GM12892 (cell line): ENCODE measurements at regions not wholly inside any gene's neighbourhood (a gene's known extent, or its start where the extent isn't known, plus 50 kb on each side); places are given as distances from the start of the nearest gene placed in this dataset.
A peak's percentile ranks its signal among the peaks of the same experiment; 100 is the strongest.

Experiments
- DNase-seq: peaks from one replicate; pipeline ENCODE4 v3.0.0; 2011; ENCODE audit not compliant: insufficient read length
- FAIRE-seq: peaks from 2 replicates; lab custom pipeline; 2011; peaks lifted over from hg19 to GRCh38; lab: Jason Lieb, UNC
- POLR2A ChIP-seq: IDR thresholded peaks from 2 replicates; pipeline ENCODE4 v1.6.1; 2011; ENCODE audit warnings: low read depth, low read length, control low read depth
- POLR2AphosphoS5 ChIP-seq: IDR thresholded peaks from 2 replicates; pipeline ENCODE4 v1.6.1; 2011; ENCODE audit warnings: low read depth, low read length, control low read depth
- TAF1 ChIP-seq: IDR thresholded peaks from 2 replicates; pipeline ENCODE4 v1.6.1; 2011; ENCODE audit warnings: low read depth, mild to moderate bottlenecking, control low read depth, low read length, borderline replicate concordance

DNA sequence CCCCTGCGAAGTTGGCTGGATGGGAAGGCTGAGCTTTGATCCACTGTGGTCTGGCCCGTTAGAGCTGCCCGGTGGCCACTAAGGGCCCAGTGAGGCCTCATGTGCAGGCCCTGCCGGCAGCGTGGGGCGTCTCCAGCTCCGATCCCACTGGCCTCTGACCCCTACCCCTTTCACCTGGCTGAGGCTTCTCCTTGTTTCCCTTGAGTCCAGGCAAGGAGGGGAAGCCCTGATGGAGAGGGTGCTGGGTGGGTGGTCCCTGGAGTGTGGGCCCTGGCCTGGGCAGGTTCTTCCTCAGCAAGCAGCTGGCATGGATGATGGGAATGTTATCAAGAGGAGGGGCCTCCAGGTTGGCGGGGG lies 356.8 kb downstream of the SEC14L1 start:
- peak; percentile 52; the same call in 1 of the 2 replicates for TF ChIP-seq POLR2A
- TF ChIP-seq POLR2AphosphoS5, result no peak
- no peak for FAIRE-seq
- no peak for DNase-seq

DNA sequence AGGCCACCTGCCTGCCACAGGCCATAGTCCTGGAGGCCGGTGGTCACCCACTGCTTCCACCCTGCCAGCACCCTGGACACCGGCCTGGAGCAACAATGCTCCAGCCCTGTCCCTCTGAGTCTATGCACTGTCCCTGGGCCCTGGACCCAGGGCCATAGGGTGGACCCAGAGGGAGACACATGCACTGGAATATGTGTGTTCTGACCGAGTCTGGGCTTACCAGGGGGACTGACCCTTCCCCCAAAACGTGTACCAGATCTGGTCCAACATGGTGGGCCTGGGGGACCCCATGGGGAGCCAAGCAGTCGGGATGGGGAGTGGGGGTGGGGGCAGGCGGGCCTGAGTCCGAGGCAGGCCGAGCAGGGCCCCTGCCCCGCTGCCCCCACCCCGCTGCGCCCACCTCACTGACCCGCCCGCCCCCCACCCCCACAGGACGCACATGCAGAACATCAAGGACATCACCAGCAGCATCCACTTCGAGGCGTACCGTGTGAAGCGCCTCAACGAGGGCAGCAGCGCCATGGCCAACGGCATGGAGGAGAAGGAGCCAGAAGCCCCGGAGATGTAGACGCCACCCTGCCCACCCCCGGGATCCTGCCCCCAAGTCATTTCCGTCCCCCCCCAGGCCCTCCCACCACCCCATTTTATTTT lies 357.4 kb downstream of the SEC14L1 start:
- no peak for DNase-seq
- no peak for FAIRE-seq
- no peak for TF ChIP-seq POLR2A

GRCh38 chr17:77498791-77499698 lies 358.3 kb downstream of the SEC14L1 start:
- DNase-seq (no peak), FAIRE-seq (no peak)
- no peak for TF ChIP-seq POLR2A
- TF ChIP-seq TAF1, result no peak

- DNase-seq, result no peak
- no peak for TF ChIP-seq POLR2AphosphoS5
- TF ChIP-seq POLR2A, result no peak
- no peak for FAIRE-seq
Measured at GRCh38 chr17:77499699-77500435, 359.1 kb downstream of the SEC14L1 start.

GRCh38 chr17:77501101-77501566 lies 360.4 kb downstream of the SEC14L1 start:
- no peak; the same call in 1 of the 2 replicates for TF ChIP-seq POLR2AphosphoS5
- no peak for TF ChIP-seq TAF1
- no peak for TF ChIP-seq POLR2A
- no peak for DNase-seq
- no peak for FAIRE-seq

GRCh38 chr17:77501751-77502625 lies 361.2 kb downstream of the SEC14L1 start:
- no peak for DNase-seq
- no peak for FAIRE-seq
- TF ChIP-seq POLR2A (no peak), TAF1 (no peak)

GRCh38 chr17:77502626-77503292 lies 362.0 kb downstream of the SEC14L1 start:
- no peak for FAIRE-seq
- TF ChIP-seq POLR2A (no peak; the same call in 1 of the 2 replicates), TAF1 (no peak), POLR2AphosphoS5 (no peak)
- no peak for DNase-seq

DNA sequence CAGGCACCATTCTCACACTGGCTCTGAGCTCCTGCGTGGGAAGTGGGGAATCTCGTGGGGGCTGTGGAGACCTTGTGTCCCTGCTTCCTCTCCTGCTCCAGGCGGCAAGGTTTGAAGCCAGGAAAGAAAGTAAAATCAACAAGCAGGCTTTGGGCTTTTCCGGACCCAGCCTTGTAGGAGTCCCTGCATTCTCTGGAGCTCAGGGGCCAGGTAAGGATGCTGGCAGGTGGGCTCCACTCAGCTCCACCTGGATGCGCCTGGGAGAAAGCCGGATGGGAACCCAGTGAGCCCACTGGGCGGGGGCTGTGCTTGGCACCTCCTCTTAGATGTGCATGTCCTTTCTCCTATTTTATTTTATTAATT lies 362.5 kb downstream of the SEC14L1 start:
- TF ChIP-seq POLR2AphosphoS5, result no peak
- no peak for TF ChIP-seq TAF1
- no peak for TF ChIP-seq POLR2A
- no peak for DNase-seq
- no peak for FAIRE-seq

DNA sequence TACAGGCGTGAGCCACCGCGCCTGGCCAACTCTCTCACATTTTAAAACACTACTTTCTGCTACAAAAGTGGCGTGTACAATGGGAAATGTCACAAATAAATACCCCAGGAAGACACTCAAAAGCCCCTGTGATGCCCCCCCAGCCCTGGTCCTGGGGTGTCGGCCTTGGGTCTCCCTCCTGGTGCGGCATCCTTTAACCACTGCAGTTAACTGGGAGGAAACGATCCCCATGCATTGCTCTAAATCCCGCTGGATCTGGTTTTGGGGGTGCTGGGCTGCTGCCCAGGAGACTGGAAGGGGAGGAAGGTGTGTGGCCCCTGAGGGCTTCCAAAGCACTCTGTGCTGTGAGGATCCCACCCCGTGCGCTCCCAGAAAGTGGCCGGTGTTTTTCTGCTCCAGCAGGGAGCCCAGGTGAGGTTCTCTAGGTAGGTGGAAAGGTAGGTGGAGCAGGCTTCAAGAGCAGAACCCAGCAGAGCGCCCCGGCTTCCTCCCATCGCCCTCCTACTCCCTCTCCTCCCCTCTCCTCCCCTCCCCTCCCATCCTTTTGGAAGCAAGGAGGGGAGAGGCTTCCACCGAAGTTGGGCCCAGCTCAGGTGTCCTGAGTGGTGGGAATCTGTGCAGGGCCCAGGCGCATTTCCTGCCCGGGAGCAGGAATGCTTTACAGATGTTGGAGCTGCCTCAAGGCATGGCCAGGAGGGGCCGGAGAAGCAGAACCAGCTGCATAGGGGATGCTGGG lies 363.3 kb downstream of the SEC14L1 start:
- DNase-seq (no peak), FAIRE-seq (no peak)
- TF ChIP-seq POLR2AphosphoS5 (no peak), TAF1 (no peak), POLR2A (no peak)

GRCh38 chr17:77504652-77505155 lies 363.9 kb downstream of the SEC14L1 start:
- FAIRE-seq (no peak), DNase-seq (no peak)
- TF ChIP-seq TAF1 (no peak), POLR2A (no peak), POLR2AphosphoS5 (no peak)
